Panc1 (cell line): ENCODE measurements at regions not wholly inside any gene's neighbourhood (a gene's known extent, or its start where the extent isn't known, plus 50 kb on each side); places are given as distances from the start of the nearest gene placed in this dataset.

Source experiments
- ATAC-seq: fragments of 200-7000 bp; cut with Tn5 transposase; 2 replicates; pipeline ENCODE4 v1.9.1; 2020; ENCODE audit warnings: mild to moderate bottlenecking, moderate library complexity
- BruUV-seq: library from RNA; stranded (reverse); fragments of 400-500 nt; replicated peaks from 2 replicates; lab custom pipeline; 2021; lab: Mats Ljungman, UMichigan
- CTCF ChIA-PET: fragments of 300-600 bp; sonication (Branson Sonifier 250); formaldehyde crosslinking; loops from one replicate; lab custom pipeline; 2022; ENCODE audit warnings: antibody characterized with exemption; lab: Charles Lee
- POLR2A ChIA-PET: fragments of 300-600 bp; sonication (Branson Sonifier 250); formaldehyde crosslinking; loops from one replicate; lab custom pipeline; 2022; ENCODE audit warnings: antibody characterized with exemption; lab: Charles Lee
- DNase-seq: peaks from one replicate; pipeline ENCODE4 v3.0.0-alpha.2; 2010; ENCODE audit warnings: low read depth, low spot score
- H3K27ac ChIP-seq: 2 replicates; pipeline ENCODE4 v1.5.1; 2011; ENCODE audit warnings: mild to moderate bottlenecking, low read length, inconsistent platforms
- H3K27me3 ChIP-seq: fragments of 200-500 bp; sonication (Bioruptor generic); 2 replicates; pipeline ENCODE4 v1.6.0; 2014; ENCODE audit warnings: low read length, inconsistent platforms; ENCODE audit not compliant: control insufficient read depth, insufficient read depth
- H3K36me3 ChIP-seq: fragments of 200-500 bp; sonication (Bioruptor generic); 2 replicates; pipeline ENCODE4 v1.5.1; 2014; ENCODE audit warnings: inconsistent platforms, mild to moderate bottlenecking, low read length, moderate library complexity; ENCODE audit not compliant: control insufficient read depth, insufficient read depth
- H3K4me1 ChIP-seq: 2 replicates; pipeline ENCODE4 v1.5.1; 2011; ENCODE audit warnings: inconsistent platforms, mild to moderate bottlenecking, low read length, moderate library complexity; ENCODE audit not compliant: control insufficient read depth, insufficient read depth
- H3K4me3 ChIP-seq, 2 experiments: 2 replicates each; pipeline ENCODE4 v1.5.1; 2011 to 2012; ENCODE audit warnings: low read depth in 2 of 2, low read length in 2 of 2, mild to moderate bottlenecking in 2 of 2, inconsistent platforms in 1 of 2, moderate library complexity in 1 of 2
- H3K9me3 ChIP-seq: fragments of 200-500 bp; sonication (Bioruptor generic); 2 replicates; pipeline ENCODE4 v1.5.1; 2014; ENCODE audit warnings: low read depth, mild to moderate bottlenecking, inconsistent platforms, low read length, moderate library complexity; ENCODE audit not compliant: control insufficient read depth, insufficient read depth
- CTCF ChIP-seq: fragments of 450-650 bp; IDR thresholded peaks from 2 replicates; pipeline ENCODE4 v1.5.1; 2017; ENCODE audit warnings: mild to moderate bottlenecking
- POLR2AphosphoS5 ChIP-seq: IDR thresholded peaks from 2 replicates; pipeline ENCODE4 v1.6.1; 2012; ENCODE audit warnings: mild to moderate bottlenecking, low read depth, low read length, moderate library complexity
- REST ChIP-seq, 2 experiments: IDR thresholded peaks; 2 replicates each; pipeline ENCODE4 v1.6.1; 2011 to 2012; ENCODE audit warnings: low read depth in 2 of 2, control low read depth in 1 of 2, low read length in 1 of 2, mild to moderate bottlenecking in 1 of 2, moderate library complexity in 1 of 2; ENCODE audit not compliant: insufficient read depth in 1 of 2
- SIN3A ChIP-seq: IDR thresholded peaks from 2 replicates; pipeline ENCODE4 v1.6.1; 2012; ENCODE audit warnings: low read depth, mild to moderate bottlenecking, low read length, moderate library complexity, borderline replicate concordance; ENCODE audit not compliant: insufficient read depth
- TCF7L2 ChIP-seq: IDR thresholded peaks from 2 replicates; pipeline ENCODE4 v1.6.1; 2011; ENCODE audit warnings: mild to moderate bottlenecking, low read depth, low read length, inconsistent platforms
- in situ Hi-C: cut with HindIII; loops from 2 replicates; pipeline ENCODE4 v1.10.0; 2016; ENCODE audit warnings: low sequenced_read_pairs, low pct_unique_long_range_greater_than_20kb
- intact Hi-C: fragments of 100-400 bp; cut with micrococcal nuclease; formaldehyde crosslinking; loops from one replicate; pipeline ENCODE4 v1.10.0; 2022; ENCODE audit not compliant: unreplicated experiment

DNA sequence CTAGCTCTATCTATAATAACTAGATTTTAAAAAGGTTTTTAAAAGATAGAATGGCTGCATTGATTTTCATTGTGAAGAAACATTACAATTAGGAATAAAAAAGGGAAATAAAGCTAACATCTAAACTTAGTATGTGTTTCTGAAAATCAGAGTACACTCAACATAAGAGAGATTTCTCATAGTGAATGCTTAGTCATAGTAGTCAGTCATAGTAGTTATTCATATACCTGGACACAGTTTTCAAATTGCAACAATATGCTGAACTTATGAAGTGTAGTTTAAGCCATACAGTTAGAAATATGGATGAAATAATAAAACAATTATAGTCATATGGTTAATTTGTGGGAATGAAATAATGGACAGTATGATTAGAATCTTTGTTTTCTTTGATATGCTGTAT lies 273.0 kb upstream of the CTNND2 start:
- POLR2A ChIA-PET, result no interaction called here
- ATAC-seq (no peak), DNase-seq (no peak)
- BruUV-seq, result no TSS peak
- TF ChIP-seq SIN3A, result no peak
- TF ChIP-seq POLR2AphosphoS5, result no peak
- no peak for TF ChIP-seq CTCF
- no peak for TF ChIP-seq REST (IDR thresholded peaks at IDR 0.05; ENCODE audit: insufficient read depth in 1 of 2, low read depth in 2 of 2, low read length in 1 of 2)
- no peak for TF ChIP-seq TCF7L2
- CTCF ChIA-PET, result no interaction called here
- intact Hi-C loops (no loop called here), in situ Hi-C loops (no loop called here)
- no peak overlapping the region for H3K27ac ChIP-seq
- peaks cover 5% of the 10 kb centered on the region; the same call in 1 of the 2 replicates for H3K9me3 ChIP-seq
- H3K4me1 ChIP-seq, result no peaks in the 10 kb centered on the region
- no peak overlapping the region for H3K4me3 ChIP-seq
- H3K36me3 ChIP-seq, result no peaks in the 10 kb centered on the region
- no peaks in the 10 kb centered on the region for H3K27me3 ChIP-seq

- in situ Hi-C loops (no loop called here), intact Hi-C loops (no loop called here)
- BruUV-seq, result no TSS peak
- TF ChIP-seq REST (IDR thresholded peaks at IDR 0.05; ENCODE audit: insufficient read depth in 1 of 2, low read depth in 2 of 2, low read length in 1 of 2) (no peak), CTCF (no peak), SIN3A (no peak), POLR2AphosphoS5 (no peak), TCF7L2 (no peak)
- H3K27ac ChIP-seq, result no peak overlapping the region
- no peak overlapping the region for H3K4me3 ChIP-seq
- DNase-seq (no peak), ATAC-seq (no peak)
- H3K4me1 ChIP-seq, result no peaks in the 10 kb centered on the region
- POLR2A ChIA-PET, result no interaction called here
- H3K27me3 ChIP-seq, result no peaks in the 10 kb centered on the region
- no peaks in the 10 kb centered on the region for H3K36me3 ChIP-seq
- CTCF ChIA-PET, result no interaction called here
- H3K9me3 ChIP-seq, result peaks cover 5% of the 10 kb centered on the region; the same call in 1 of the 2 replicates
Observed at GRCh38 chr5:12175914-12176585, 271.8 kb upstream of the CTNND2 start.
